Uterus (tissue), 3 donors: ENCODE measurements at regions not wholly inside any gene's neighbourhood (a gene's known extent, or its start where the extent isn't known, plus 50 kb on each side); places are given as distances from the start of the nearest gene placed in this dataset.

ENCODE experiments used
- DNase-seq, 2 donors: peaks; one replicate each; pipeline ENCODE4 v3.0.0-alpha.2; 2019 to 2020
- H3K27ac ChIP-seq, 2 donors: fragments of 200-600 bp; sonication (generic); 1 replicate in 1 of 2; 2 replicates in 1 of 2; pipeline ENCODE4 v1.5.1; 2016 to 2018
- H3K27me3 ChIP-seq, 2 donors: fragments of 200-600 bp; sonication (generic); one replicate each; pipeline ENCODE4 v1.5.1; 2018 to 2019; ENCODE audit warnings: control low read depth in 1 of 2
- H3K36me3 ChIP-seq, 2 donors: fragments of 200-600 bp; sonication (generic); one replicate each; pipeline ENCODE4 v1.5.1; 2019; ENCODE audit warnings: control low read depth in 1 of 2
- H3K4me1 ChIP-seq, 2 donors: fragments of 200-600 bp; sonication (generic); one replicate each; pipeline ENCODE4 v1.5.1; 2018 to 2019; ENCODE audit warnings: control low read depth in 1 of 2
- H3K4me3 ChIP-seq, 2 donors: fragments of 200-600 bp; sonication (generic); 1 replicate in 1 of 2; 2 replicates in 1 of 2; pipeline ENCODE4 v1.5.1; 2018 to 2019; ENCODE audit warnings: mild to moderate bottlenecking in 1 of 2
- H3K9me3 ChIP-seq, 2 donors: fragments of 200-600 bp; sonication (generic); one replicate each; pipeline ENCODE4 v1.5.1; 2019; ENCODE audit warnings: control low read depth in 1 of 2
- CTCF ChIP-seq, 4 experiments: fragments of 200-600 bp in 2 of 4; fragments of 450-650 bp in 2 of 4; sonication (generic) in 2 of 4; IDR thresholded peaks; one replicate each; pipeline ENCODE4 v1.5.1; 2016 to 2019; ENCODE audit warnings: antibody characterized with exemption in 4 of 4, mild to moderate bottlenecking in 2 of 4, moderate library complexity in 1 of 4
- POLR2A ChIP-seq, 2 donors: fragments of 450-650 bp; IDR thresholded peaks; one replicate each; pipeline ENCODE4 v1.6.1; 2016; ENCODE audit warnings: antibody characterized with exemption in 2 of 2, mild to moderate bottlenecking in 1 of 2, moderate library complexity in 1 of 2
- intact Hi-C: fragments of 100-400 bp; cut with DNase I; formaldehyde crosslinking; loops from one replicate; pipeline ENCODE4 v1.15.1; 2023; ENCODE audit warnings: low total_unique reads
- donor health status: DM: yes; HTN: yes; CAD: no.

- H3K9me3 ChIP-seq: no peaks in the 10 kb centered on the region
- no peaks in the 10 kb centered on the region for H3K27me3 ChIP-seq
- no peak for DNase-seq
- intact Hi-C loops: no loop called here
- TF ChIP-seq POLR2A (IDR thresholded peaks at IDR 0.05): no peak
- TF ChIP-seq CTCF (IDR thresholded peaks at IDR 0.05): no peak
- H3K36me3 ChIP-seq: no peaks in the 10 kb centered on the region
- no peak overlapping the region for H3K4me3 ChIP-seq
- peaks cover 0 to 10% of the 10 kb centered on the region in 2 donors for H3K4me1 ChIP-seq
- H3K27ac ChIP-seq: no peak overlapping the region
Measured at GRCh38 chr3:162367429-162368260, 871.0 kb downstream of the OTOL1 start.

GRCh38 chr3:162368417-162368816 lies 871.8 kb downstream of the OTOL1 start:
- H3K4me3 ChIP-seq: no peak overlapping the region
- no peaks in the 10 kb centered on the region for H3K27me3 ChIP-seq
- DNase-seq: no peak
- intact Hi-C loops: no loop called here
- TF ChIP-seq CTCF (IDR thresholded peaks at IDR 0.05): no peak
- TF ChIP-seq POLR2A (IDR thresholded peaks at IDR 0.05): no peak
- H3K36me3 ChIP-seq: no peaks in the 10 kb centered on the region
- peaks cover 0 to 10% of the 10 kb centered on the region in 2 donors for H3K4me1 ChIP-seq
- no peak overlapping the region for H3K27ac ChIP-seq
- H3K9me3 ChIP-seq: no peaks in the 10 kb centered on the region

- intact Hi-C loops: no loop called here
- no peak for TF ChIP-seq POLR2A (IDR thresholded peaks at IDR 0.05)
- TF ChIP-seq CTCF (IDR thresholded peaks at IDR 0.05): no peak
- no peak for DNase-seq
- Histone ChIP-seq H3K4me3 (no peak overlapping the region), H3K36me3 (no peaks in the 10 kb centered on the region), H3K27me3 (no peaks in the 10 kb centered on the region), H3K9me3 (no peaks in the 10 kb centered on the region), H3K27ac (no peak overlapping the region), H3K4me1 (peaks cover 0 to 10% of the 10 kb centered on the region in 2 donors)
Measured at GRCh38 chr3:162369306-162369705, 872.7 kb downstream of the OTOL1 start.

GRCh38 chr3:162370141-162370540 lies 873.5 kb downstream of the OTOL1 start:
- Histone ChIP-seq H3K9me3 (no peaks in the 10 kb centered on the region), H3K4me3 (no peak overlapping the region), H3K4me1 (peaks cover 0 to 10% of the 10 kb centered on the region in 2 donors), H3K36me3 (no peaks in the 10 kb centered on the region), H3K27me3 (no peaks in the 10 kb centered on the region), H3K27ac (no peak overlapping the region)
- intact Hi-C loops: no loop called here
- DNase-seq: no peak
- no peak for TF ChIP-seq CTCF (IDR thresholded peaks at IDR 0.05)
- no peak for TF ChIP-seq POLR2A (IDR thresholded peaks at IDR 0.05)

GRCh38 chr3:162376761-162377160 lies 880.2 kb downstream of the OTOL1 start:
- Histone ChIP-seq H3K27me3 (no peaks in the 10 kb centered on the region), H3K27ac (no peak overlapping the region), H3K9me3 (no peaks in the 10 kb centered on the region), H3K4me3 (no peak overlapping the region), H3K36me3 (no peaks in the 10 kb centered on the region), H3K4me1 (no peaks in the 10 kb centered on the region)
- intact Hi-C loops: no loop called here
- DNase-seq: no peak
- TF ChIP-seq CTCF (IDR thresholded peaks at IDR 0.05) (no peak), POLR2A (IDR thresholded peaks at IDR 0.05) (no peak)
